ENCODE measurements at regions not wholly inside any gene's neighbourhood (a gene's known extent, or its start where the extent isn't known, plus 50 kb on each side); places are given as distances from the start of the nearest gene placed in this dataset.
A peak's percentile ranks its signal among the peaks of the same experiment; 100 is the strongest.
"Not testable (repeated sequence)": the region's sequence is repeated elsewhere in the genome, so short reads cannot be mapped to it uniquely, and the experiment has no call there.

DNA sequence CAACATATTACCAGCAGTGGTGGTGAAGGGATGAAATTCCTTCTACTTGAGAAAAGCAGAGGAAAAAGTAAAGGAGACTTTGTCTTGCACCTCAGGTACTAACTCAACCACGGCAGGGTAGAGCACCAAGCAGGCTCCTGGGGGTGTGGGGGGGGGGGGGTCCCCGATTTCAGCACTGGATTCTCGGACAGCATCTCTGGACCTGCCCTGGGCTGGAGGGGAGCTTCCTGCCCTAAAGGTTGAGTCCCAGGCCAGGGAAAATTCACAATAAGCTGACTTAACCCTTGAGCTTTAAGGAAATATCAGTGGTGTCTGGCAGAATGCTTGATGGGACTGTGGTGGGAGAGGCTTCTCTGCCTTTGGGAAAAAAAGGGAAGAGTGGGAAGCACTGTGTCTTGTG, 233.2 kb upstream of the CXADR start:
- DNase-seq (ENCODE audit: low read depth): no peak

DNA sequence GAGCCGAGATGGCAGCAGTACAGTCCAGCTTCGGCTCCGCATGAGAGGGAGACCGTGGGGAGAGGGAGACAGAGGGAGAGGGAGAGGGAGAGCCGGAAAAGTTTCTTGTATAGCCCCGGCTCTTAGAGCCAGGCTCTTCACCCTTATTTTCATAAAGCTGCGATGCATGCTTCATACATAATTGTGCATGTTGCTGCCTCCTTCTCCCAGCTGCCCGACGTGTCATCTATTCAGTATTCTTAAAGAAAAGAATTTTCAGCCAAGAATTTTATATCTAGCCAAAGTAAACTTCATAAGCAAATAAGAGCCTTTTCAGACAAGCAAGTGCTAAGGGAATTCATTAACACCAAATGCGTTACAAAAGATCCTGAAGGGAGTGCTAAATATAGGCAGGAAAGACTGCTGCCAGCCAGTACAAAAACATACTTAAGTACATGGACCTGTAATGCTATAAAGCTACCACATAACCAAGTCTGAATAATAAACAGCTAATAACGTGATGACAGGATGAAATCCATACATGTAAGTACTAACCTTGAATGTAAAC, 219.8 kb upstream of the CXADR start:
- DNase-seq (ENCODE audit: low read depth): not testable (repeated sequence)

DNA sequence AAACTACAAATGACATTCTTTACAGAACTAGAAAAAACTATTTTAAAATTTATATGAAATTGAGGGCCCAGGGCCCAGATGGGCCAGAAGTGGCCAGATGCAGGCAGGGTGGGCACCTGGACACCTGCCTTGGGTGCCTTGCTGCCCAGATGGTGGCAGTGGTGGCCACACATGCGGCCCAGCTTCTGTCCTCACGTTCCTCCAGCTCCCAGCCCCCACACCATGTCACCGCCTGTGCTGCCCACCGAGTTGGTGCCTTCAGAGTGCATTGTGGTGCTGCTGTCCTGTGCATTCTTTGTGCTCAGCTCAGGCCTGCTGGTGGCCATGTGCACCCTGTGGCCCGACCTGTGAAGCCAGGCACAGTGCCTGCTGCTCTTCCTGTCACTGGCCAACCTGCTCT, 216.8 kb upstream of the CXADR start:
- no peak for DNase-seq (ENCODE audit: low read depth)

DNA sequence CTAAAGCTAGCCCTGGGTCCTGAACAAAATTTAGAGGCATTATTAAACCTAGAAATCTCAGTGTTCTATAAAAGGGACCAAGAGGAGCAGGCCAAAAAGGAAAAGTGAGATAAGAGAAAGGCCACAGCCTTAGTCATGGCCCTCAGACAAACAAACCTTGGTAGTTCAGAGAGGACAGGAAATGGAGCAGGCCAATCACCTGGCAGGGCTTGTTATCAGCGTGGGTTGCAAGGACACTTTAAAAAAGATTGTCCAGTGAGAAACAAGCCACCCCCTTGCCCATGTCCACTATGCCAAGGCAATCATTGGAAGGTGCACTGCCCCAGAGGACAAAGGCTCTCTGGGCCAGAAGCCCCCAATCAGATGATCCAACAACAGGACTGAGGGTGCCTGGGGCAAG, 213.3 kb upstream of the CXADR start:
- not testable (repeated sequence) for DNase-seq (ENCODE audit: low read depth)

DNA sequence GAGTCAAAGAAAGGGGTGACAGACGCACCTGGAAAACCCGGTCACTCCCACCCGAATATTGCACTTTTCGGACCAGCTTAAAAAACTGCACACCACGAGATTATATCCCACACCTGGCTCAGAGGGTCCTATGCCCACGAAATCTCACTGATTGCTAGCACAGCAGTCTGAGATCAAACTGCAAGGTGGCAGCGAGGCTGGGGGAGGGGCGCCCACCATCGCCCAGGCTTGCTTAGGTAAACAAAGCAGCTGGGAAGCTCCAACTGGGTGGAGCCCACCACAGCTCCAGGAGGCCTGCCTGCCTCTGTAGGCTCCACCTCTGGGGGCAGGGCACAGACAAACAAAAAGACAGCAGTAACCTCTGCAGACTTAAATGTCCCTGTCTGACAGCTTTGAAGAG, 185.1 kb upstream of the CXADR start:
- DNase-seq (ENCODE audit: low read depth): not testable (repeated sequence)

DNA sequence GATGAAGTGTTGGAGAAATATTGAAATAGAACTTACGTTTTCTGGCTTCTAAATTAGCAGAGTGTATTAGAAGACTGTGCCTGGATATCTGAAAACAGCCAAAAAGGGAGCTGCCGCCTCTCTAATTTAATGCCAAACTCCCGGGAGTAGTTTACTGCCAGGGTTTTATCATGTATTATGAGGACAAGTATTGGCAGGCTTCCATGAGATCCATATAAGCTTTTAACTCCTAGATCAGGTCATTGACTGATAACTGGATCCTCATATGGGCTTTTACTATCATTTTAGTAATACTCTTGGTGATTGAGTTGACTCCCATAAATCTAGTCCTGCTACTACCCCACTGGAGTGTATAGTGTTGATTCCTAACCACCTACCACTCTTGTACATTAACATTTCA, 178.4 kb upstream of the CXADR start:
- DNase-seq (ENCODE audit: low read depth): no peak

DNA sequence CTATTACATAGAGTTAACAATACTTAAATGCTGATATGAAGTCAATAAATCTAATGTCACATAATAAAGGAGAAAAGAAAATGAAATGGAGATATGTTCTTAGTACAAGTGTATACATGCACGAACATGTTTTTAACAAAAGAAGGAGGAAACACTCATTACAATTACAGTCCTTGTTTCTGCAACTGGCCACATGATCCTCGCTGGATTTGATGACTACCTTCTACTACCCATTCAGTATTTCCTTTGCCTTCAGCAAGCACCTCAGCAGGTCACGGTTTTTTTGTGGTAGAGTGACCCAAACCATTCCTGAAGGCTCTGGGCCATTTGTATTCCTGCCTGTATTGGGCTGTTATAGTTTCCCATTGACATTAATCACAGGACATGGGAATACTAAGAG, 172.8 kb upstream of the CXADR start:
- no peak for DNase-seq (ENCODE audit: low read depth)

DNA sequence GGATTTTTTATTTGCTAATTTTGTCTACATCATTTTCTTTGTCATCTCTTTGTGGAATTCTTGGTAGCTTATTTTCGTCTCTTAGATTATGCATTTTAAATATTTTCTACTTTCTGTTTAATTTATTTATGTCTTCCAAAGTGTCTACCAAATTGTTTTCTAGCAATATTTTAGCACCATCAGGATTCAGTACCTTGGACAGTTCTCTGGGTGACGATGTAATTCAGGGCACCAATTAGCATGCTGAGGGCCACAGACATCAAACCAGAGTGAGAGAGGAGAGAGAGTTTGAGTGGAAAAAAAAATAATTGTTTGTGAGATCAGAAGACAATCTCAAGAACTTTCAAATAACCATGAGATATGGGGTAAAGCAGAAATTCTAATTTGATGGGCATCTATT, 169.8 kb upstream of the CXADR start:
- no peak for DNase-seq (ENCODE audit: low read depth)

DNA sequence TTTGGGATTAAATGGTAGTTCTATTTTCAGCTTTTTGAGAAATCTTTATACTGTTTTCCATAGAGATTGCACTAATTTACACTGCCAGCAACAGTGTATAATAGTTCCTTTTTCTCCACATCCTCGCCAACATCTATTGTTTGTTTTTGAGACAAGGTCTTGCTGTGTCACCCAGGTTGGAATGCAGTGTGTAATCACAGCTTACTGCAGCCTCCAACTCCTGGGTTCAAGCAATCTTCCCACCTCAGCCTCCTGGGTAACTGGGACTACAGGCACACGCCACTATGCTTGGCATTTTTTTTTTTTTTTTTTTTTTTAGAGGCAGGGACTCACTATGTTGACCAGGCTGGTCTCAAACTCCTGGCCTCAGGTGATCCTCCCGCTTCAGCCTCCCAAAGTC, 164.5 kb upstream of the CXADR start:
- DNase-seq (ENCODE audit: low read depth): no peak

DNA sequence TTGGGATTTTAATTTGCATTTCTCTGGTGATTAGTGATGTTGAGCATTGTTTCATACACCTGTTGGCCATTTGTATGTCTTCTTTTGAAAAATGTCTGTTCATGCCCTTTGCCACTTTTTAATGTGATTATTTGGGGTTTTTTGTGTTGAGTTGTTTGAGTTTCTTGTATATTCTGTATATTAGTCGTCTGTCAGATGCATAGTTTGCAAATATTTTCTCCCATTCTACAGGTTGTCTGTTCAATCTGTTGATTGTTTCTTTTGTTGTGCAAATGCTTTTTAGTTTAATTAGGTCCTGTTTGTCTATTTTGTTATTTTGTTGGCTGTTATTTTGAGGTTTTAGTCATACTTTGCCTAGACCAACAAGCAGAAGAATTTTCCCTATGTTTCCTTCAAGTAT, 164.0 kb upstream of the CXADR start:
- DNase-seq (ENCODE audit: low read depth): no peak

DNA sequence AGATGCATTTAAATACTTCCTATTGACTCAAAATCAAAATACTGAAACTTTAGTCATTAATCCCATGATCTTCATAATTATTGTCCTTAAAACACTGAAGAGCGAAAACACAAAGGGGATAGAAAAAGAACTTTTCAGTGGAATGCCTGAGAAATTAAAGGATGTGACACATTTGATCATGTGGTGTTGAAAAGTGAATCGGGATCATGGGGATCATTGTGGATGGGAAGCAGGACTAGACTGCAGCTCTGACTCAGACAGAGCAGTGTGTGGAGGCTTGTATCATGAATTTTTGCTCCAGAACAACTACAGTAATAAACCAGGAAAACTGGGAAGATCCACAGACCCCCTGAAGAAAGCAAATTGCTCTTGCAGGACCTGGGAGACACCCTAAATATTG, 161.1 kb upstream of the CXADR start:
- no peak for DNase-seq (ENCODE audit: low read depth)

DNA sequence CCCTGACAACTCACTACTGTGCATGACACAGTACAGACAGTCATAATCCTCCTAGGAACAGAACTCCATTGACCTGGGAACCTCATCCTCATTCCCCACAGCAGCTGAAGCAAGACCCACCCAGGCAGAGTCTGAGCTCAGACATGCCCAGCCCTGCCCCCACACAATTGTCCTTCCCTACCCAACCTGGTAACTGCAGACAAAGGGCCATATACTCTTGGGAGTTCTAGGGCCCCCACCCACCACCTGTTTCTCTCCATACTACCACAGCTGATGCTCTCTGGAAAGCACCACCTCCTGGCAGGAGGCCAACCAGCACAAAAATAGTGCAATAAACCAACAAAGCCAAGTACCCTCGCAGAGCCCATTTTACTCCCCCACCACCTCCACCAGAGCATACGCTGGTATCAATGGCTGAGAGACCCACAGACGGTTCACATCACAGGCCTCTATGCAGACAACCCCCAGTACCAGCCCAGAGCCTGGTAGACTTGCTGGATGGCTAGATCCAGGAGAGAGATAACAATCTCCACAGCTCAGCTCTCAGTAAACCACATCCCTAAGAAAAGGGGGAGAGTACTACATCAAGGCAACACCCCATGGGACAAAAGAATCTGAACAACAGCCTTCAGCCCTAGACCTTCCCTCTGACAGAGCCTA, 159.7 kb upstream of the CXADR start:
- no peak for DNase-seq (ENCODE audit: low read depth)

DNA sequence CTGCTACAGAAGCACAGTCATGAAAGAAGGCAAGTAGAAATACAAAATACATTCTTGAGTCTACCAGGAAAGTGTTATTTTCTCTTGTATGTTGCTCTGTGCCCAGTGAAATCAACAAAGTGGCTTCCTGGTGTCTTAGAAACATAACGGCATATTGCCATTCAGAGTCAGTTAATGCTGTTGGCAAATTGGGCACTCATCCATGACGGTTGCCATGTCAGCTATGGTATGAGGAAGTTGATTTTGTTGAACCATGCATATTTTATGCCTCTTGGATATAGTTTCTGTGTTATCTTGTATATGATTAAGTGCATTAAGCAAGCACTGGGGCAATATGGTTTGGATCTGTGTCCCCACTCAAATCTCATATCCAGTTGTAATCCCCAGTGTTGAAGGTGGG, 153.1 kb upstream of the CXADR start:
- DNase-seq (ENCODE audit: low read depth): peak; percentile 79

DNA sequence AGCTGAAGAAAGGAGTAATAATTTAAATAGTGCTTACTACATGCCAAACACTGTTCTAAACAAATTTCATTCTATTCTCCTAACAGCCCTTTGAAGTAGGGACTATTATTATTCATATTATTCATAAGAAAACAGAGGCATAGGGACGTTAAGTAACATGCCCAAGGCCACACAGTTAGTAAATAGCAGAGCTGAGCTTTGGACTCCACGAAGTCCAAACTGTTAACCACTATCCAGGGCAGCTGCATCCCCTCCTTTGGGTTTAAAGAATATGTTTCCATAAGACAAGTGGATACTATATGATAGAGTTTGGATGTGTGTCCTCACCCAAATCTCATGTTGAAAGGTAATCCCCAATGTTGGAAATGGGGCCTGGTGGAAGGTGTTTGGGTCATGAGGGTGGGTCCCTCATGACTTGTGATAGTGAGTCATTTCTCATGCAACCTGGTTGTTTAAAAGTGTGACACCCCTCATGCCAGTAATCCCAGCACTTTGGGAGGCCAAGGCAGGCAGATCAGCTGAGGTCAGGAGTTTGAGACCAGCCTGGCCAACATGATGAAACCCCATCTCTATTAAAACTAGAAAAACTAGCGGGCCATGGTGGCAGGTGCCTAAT, 144.0 kb upstream of the CXADR start:
- DNase-seq (ENCODE audit: low read depth): no peak

DNA sequence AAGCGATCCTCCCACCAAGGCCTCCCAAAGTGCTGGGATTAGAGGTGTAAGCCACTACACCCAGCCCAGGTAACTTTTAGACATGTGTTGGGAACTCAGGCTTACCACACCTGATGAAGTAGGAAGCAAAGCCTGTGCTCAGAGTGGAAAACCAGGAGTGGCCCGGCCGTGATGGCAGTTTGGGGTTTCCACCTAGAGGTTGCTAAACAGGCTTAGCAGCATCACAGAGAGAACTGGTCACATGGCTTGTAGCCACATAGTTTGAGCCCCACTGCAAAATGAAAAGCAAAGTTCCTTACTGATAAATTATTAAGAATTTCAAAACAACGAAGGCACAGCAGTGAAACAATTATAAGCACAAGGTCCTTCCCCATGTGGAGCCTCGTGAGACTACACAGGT, 142.6 kb upstream of the CXADR start:
- DNase-seq (ENCODE audit: low read depth): peak; percentile 14

DNA sequence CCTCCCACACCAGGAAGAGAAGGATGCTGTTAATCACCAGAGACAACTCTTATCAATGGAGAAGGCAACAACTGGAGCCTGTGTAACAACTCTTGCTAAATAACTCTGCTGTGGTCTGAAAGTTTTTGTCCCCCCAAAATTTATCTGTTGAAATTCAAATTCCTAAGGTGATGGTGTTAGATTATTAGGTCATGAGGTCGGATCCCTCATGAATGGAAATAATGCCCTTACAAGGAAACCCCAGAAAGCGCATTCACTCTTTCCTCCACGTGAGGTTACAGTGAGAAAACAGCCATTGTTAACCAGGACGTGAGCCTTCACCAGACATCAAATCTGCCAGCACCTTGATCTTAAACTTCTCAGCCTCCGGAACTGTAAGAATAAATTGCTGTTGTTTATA, 141.9 kb upstream of the CXADR start:
- DNase-seq (ENCODE audit: low read depth): no peak

DNA sequence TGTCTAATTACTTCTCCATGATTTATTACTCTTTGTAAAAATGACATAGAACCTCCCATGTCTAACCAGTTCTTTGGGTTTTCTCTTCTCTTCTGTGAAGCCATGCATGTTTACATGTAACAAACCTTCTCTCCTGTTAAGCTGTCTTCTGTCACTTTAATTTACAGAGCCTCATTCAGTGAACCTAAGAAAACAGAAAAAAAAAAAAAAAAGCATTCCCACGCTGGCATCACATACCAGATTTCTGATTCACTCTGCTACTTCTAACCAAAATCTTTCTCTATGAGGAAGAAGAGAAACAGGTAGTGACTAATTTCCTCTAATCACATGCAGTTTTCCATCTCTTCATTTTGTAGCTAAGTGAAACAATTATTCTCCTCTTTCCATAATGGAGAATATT, 141.4 kb upstream of the CXADR start:
- DNase-seq (ENCODE audit: low read depth): peak; percentile 48

DNA sequence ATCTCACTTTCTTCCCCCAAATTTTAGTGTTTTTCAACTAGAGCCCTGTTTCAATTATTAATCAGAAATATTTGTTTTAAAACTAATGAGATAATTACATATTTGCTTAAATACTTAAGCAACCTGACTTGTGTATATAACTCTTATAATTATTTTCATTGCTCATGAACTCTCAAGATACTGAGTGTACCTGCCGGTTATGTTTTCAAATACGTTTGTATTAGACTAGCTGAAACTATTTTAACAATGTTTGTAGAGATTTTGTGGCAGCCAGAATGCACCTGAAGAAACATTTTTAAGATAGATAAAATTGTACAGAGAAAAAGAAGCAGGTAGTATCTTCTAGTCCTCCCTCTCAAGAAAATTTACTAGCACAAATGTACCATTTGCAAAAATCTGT, 140.6 kb upstream of the CXADR start:
- DNase-seq (ENCODE audit: low read depth): no peak

DNA sequence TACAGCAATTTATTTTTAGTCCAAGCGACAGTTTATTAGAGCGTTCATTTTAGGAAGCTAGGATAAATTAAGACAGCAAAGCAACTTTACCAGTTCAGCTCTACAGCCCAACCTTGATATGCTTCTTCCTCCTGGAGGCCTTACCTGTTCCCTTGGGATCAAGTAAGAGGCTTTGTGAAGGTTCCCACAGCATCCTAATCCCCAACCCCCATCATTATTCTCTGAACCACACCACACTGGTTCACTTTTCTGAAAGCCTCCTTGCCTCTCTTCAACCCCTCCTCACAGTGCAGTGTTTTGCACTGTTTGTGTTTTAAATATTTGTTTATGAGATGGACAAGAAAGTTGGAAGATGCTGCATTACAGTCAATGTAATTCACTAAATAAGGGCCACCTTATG, 126.3 kb upstream of the CXADR start:
- no peak for DNase-seq (ENCODE audit: low read depth)

DNA sequence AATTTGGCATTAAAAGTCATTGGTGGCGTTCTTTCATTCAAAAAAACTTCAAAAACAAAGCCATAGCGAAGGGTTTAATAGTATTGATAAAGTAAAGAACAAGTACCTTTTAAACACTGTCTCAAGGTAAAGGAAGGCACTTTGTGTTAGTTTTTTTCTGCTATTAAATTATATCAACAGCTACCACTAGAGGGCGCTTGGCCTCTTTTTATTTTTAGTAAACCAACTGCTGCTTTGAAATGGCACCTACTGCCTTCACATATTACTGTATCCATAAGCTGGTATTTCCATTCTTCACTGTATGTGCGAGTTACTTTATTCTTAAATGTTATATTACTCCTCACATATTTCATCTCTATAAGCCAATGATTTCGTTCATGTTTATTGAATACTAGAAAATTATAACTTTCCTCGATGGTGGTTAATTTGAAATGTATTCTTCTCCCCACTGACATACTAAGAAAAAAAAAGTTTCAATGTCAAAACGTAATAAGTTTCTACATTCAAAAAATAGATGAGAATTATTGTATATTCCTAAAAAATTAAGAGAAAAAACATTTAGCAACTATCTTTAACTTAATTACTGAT, 125.7 kb upstream of the CXADR start:
- peak; percentile 60 for DNase-seq (ENCODE audit: low read depth)

DNA sequence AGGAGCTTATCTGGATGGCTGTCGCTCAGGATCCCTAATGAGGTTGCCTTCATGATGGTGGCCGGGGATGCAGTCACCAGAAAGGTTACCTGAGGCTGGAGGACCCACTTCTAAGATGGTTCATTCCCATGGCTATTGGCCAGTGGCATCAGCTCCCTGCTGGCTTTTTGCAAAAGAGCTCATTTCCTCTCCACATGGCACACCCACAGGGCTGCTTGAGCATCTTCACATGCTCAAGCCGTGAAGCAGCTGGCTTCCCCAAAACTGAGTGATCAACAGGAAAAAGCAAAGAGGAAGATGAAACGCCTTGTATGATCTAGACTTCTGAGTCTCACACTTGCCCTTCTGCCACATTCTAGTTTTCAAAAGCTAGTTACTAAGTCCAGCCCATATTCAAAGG, 124.6 kb upstream of the CXADR start:
- DNase-seq (ENCODE audit: low read depth): no peak

DNA sequence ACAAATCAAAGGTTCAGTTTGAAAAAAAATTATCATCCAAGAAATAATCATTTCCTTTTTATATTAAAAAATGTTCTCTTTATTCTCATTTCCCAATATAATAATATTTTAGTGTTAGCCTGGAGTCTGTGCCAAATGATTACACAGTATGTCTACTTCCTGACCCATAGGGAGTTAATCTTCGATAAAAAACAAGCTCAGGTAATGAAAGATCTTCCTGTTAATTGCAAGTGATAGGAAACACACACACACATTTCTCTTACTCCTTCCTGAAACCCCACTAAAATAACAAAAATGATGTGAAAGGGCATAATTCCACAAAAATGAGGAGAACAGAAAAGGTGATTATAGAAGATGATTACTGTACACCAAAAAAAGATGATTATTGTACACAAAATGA, 123.5 kb upstream of the CXADR start:
- no peak for DNase-seq (ENCODE audit: low read depth)

DNA sequence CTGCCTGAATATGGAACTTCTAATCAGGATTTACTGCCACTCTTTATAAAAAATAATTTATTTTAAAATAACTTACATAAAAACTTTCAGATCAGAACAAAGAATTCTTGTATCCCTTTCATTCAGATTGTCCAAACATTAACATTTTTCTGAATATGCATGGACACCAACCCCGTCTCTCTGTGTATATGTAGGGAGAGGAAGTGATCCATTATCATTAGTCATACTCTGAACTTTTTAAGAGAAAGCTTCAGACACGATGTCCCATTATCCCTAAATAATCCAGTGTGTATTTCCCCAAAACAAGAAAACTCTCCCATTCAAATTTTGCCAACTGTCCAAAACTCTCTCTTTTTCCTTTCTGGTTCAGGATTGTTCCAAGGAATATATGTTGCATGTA, 122.3 kb upstream of the CXADR start:
- DNase-seq (ENCODE audit: low read depth): no peak

Measured in renal cortical epithelial cell (primary cell).